LNCAP (cell line): ENCODE measurements at regions not wholly inside any gene's neighbourhood (a gene's known extent, or its start where the extent isn't known, plus 50 kb on each side); places are given as distances from the start of the nearest gene placed in this dataset.

Source experiments
- TF ChIP-seq, protein P1 (sequence below): fragments of 450-650 bp; IDR thresholded peaks from 2 replicates; pipeline ENCODE4 v1.5.1; 2017; ENCODE audit warnings: mild to moderate bottlenecking

DNA sequence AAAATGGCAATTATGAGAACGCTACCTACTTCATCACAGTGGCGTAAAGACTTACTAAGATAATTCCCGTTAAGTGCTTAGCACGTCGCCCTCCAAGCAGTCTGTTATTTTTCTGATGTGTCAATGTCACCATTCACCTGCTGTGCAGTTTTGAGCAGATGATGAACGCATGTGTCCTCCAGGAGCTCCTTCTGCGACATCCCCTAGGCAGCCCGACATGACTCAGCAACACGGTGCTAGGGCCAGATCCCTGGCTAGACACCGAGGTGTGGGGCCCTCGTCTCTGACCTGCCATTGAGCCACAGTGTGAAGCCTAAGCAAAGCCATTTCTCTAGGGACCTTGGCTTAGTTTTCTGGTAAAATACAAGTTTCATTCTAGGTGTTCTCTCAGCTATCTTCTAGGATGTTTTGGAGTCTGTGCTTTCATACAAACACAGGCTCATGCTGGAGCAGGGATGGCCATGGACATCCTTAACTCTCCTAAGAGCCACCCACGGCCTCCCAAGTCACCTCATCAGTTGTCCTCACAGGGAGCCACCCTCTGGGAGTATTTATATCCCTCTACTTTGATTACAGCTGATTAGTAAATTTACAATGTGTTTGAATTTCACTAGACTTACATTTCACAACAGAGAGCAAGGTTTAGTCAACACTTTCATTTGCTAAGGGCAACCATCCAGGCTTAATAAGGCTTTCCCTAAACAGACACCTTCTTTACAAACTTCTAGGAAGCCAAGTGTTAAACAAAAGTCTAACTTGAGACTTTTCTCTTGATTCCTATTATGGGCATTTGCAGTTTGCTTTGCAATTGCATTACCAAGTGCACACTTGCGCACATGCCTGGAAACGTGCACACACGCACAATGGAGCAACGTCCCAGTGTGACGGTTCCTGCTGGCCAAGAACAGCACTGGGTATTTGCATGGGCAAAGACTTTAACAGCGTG, 376.8 kb upstream of the ID2 start:
- TF ChIP-seq, protein P1, sequence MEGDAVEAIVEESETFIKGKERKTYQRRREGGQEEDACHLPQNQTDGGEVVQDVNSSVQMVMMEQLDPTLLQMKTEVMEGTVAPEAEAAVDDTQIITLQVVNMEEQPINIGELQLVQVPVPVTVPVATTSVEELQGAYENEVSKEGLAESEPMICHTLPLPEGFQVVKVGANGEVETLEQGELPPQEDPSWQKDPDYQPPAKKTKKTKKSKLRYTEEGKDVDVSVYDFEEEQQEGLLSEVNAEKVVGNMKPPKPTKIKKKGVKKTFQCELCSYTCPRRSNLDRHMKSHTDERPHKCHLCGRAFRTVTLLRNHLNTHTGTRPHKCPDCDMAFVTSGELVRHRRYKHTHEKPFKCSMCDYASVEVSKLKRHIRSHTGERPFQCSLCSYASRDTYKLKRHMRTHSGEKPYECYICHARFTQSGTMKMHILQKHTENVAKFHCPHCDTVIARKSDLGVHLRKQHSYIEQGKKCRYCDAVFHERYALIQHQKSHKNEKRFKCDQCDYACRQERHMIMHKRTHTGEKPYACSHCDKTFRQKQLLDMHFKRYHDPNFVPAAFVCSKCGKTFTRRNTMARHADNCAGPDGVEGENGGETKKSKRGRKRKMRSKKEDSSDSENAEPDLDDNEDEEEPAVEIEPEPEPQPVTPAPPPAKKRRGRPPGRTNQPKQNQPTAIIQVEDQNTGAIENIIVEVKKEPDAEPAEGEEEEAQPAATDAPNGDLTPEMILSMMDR: no peak

DNA sequence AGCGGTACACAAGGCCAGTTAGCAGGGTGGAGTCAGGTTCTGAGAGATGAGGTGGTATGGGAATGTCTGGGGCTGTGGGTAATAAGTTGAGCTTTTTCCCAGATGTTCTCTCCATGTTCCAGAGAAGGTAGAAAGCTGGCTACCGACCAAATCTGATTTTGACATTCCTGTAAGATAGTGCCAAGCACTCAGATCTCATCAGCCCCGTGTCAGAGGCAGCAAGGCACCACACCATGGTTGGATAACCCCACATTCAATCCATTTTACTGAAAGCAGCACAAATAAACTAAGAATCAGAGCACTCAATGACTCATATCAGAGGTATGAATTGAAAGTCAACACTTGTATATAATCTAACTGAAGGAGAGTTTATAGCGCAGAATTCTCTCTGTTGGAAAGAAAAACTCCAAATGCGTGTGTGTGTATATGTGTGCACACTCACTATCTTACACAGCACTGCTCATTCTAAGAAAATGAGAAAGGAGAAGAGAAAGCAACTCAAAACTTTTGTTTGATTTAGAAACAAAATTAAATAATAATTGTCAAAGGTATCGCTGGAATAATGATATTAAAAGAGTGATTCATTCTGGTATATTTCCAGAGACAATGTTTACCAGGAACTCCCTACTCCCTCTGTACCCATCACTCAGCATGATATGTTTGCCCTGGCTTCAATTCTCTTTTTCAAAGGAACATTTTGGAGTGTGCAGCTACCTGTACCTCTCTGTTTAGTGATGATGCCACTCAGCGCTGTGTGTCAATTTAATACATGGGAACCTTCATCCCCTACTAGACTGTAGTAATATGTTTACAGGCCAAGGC, 375.1 kb upstream of the ID2 start:
- TF ChIP-seq, protein P1: no peak

DNA sequence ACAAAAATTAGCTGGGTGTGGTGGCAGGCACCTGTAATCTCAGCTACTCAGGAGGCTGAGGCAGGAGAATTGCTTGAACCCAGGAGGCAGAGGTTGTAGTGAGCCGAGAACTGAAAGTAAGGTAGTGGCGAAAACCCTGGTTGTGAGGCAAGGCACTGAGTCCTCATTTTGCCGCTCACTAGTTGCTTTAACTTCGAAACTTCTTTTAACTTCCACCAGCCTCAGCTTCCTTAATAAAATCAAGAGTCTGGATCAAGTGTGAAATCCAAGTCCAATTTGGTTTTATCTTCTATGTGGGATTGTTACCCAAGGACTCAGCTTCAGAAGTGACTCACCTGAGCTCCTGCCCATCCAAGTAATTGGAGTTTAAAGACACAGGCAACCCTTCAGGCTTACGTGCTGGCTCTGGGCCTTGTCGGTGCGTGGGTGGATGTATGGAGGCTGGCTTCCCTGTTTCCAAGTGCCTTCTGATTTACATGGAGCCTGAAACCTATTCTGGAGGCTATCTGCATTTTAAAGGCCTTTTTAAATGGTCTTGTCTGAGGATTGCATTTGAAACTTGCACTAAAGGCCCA, 374.2 kb upstream of the ID2 start:
- TF ChIP-seq, protein P1: no peak

DNA sequence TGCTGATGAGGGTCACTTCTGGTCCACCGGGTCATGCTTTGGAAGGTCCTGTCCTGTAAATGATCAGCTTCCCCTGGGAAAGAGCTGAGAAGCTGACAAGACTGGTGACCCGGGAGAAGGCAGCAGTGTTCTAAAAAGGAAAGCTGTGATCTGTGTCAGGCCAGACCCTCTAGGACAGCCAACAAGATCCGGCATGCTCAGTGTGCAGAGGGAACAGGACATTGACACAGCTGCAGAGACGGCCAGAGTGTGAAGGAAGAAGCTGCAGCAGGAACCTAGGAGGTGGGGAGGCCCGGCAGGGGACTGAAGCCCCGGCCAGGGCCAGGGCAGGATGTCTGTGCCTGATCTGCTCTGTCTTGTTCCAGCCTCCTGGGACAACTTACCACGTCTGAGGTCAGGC, 372.7 kb upstream of the ID2 start:
- TF ChIP-seq, protein P1: no peak

DNA sequence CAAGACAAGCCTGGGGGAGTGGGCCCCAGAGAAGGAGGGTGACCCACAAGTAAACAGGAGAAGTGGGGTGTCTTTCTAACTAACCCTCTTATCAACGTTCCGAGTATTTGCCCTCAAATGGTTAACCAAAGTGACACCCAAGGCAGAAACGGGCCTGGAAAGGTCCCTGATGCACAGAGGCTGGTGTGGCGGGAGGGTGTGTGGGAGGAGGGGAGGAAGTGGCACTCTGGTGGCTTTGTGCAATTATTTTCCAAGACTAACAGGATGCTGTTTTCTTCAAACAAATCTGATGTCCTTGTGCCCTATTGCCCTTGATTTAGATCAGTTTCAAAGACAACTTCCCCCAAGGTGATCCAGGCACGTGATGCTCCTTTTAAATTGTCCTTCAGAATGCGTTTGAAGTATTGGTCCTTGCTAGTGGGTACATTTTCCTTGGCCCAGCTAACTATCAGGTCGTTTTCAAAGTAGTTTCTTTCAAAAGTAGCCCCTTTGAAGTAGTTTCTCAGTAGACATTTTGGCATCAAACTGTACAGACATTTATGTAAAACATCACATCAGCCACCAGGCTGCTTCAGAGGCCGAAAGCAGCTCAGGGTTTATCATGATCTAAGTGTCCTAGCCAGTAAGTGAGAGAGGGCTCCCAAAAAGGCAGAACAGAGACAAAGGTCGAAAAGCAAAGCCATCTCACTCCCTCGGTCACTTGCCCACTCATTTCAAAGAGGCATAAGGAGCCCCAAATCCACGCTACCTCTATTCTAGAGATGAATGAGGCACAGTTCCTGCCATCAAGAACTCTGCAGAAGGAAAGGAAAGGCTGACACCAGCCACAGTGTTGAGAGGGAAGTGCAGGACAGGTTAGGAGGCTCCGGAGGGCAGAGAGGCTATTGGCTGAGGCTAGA, 371.1 kb upstream of the ID2 start:
- TF ChIP-seq, protein P1: no peak

DNA sequence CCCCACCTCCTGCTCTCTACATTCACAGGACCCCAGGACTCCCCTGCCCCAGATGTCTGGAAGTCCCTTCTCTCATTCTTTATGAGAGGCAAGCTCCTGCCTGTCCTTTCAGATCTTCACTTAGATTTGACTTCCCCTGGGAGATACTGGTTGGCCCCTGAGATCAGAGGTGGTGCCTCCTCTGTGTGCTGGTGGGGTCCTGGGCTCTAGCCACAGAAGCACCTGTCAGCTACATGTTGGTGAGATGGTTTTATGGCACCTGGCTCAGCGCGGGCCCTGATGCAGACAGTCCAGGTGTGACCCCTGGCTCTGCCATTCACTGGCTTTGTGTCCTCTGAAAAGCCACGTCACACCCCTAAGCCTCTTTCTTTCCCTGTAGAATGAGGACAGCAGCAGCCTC, 369.6 kb upstream of the ID2 start:
- TF ChIP-seq, protein P1: no peak
